ENCODE measurements at regions not wholly inside any gene's neighbourhood (a gene's known extent, or its start where the extent isn't known, plus 50 kb on each side); places are given as distances from the start of the nearest gene placed in this dataset.

GRCh38 chr15:35197754-35198153, 112.7 kb upstream of the NANOGP8 start:
- Histone ChIP-seq H3K36me3 (ENCODE audit: control insufficient read depth, insufficient read depth, low read length) (no peaks in the 10 kb centered on the region), H3K4me1 (ENCODE audit: control insufficient read depth, extremely low read depth, insufficient read depth, low read length) (no peaks in the 10 kb centered on the region), H3K4me3 (replicated peaks in 1 of 4; ENCODE audit: control extremely low read depth in 1 of 4, insufficient read depth in 1 of 4, low read depth in 3 of 4, low read length in 4 of 4) (no peak overlapping the region), H3K79me2 (ENCODE audit: control insufficient read depth, insufficient read depth, low read length) (no peaks in the 10 kb centered on the region), H3K9ac (ENCODE audit: insufficient read depth, low read length) (no peak overlapping the region), H2AFZ (ENCODE audit: low read length) (no peak overlapping the region), H3K9me3 (ENCODE audit: control insufficient read depth, insufficient read depth, low read depth, low read length) (no peaks in the 10 kb centered on the region), H3K4me2 (ENCODE audit: extremely low read depth, insufficient read depth, low read length) (no peak overlapping the region), H3K27me3 (ENCODE audit: control insufficient read depth, insufficient read depth, low read length) (no peaks in the 10 kb centered on the region), H4K20me1 (ENCODE audit: control insufficient read depth, extremely low read depth, insufficient read depth, low read length) (no peaks in the 10 kb centered on the region), H3K27ac (ENCODE audit: insufficient read depth, low read length) (no peak overlapping the region)
- DNase-seq (ENCODE audit: low read depth in 2 of 2) = no peak
- TF ChIP-seq CTCF (conservative IDR thresholded peaks at IDR 0.05 in 1 of 2, IDR thresholded peaks at IDR 0.05 in 1 of 2; ENCODE audit: low read depth in 1 of 2, low read length in 2 of 2) (no peak), EZH2 (IDR thresholded peaks at IDR 0.05; ENCODE audit: low read length, missing control alignments) (no peak)

DNA sequence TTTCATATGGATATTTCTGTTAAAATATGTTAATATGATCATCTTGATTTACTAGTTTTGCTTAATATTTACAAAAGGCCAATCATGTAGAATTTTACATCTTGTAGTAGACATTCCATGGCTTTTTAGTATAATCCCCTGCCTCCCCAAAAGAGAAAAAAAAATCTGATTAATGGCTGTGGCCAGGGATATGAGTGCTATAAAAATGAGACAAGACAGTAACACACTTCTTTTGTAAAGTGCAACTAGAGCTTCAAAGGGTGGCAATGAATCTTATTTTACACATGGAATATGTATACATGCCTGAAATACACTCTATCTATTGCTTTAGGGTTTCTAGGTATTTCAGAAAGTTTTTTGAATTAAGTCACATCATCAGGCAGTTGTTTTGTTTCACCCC, 112.2 kb upstream of the NANOGP8 start:
- H3K4me3 ChIP-seq (replicated peaks in 1 of 4; ENCODE audit: control extremely low read depth in 1 of 4, insufficient read depth in 1 of 4, low read depth in 3 of 4, low read length in 4 of 4) = no peak overlapping the region
- no peaks in the 10 kb centered on the region for H4K20me1 ChIP-seq (ENCODE audit: control insufficient read depth, extremely low read depth, insufficient read depth, low read length)
- H3K79me2 ChIP-seq (ENCODE audit: control insufficient read depth, insufficient read depth, low read length) = no peaks in the 10 kb centered on the region
- no peak overlapping the region for H3K4me2 ChIP-seq (ENCODE audit: extremely low read depth, insufficient read depth, low read length)
- no peaks in the 10 kb centered on the region for H3K27me3 ChIP-seq (ENCODE audit: control insufficient read depth, insufficient read depth, low read length)
- no peak overlapping the region for H3K9ac ChIP-seq (ENCODE audit: insufficient read depth, low read length)
- no peak for TF ChIP-seq EZH2 (IDR thresholded peaks at IDR 0.05; ENCODE audit: low read length, missing control alignments)
- no peak for TF ChIP-seq CTCF (conservative IDR thresholded peaks at IDR 0.05 in 1 of 2, IDR thresholded peaks at IDR 0.05 in 1 of 2; ENCODE audit: low read depth in 1 of 2, low read length in 2 of 2)
- no peaks in the 10 kb centered on the region for H3K36me3 ChIP-seq (ENCODE audit: control insufficient read depth, insufficient read depth, low read length)
- H3K9me3 ChIP-seq (ENCODE audit: control insufficient read depth, insufficient read depth, low read depth, low read length) = no peaks in the 10 kb centered on the region
- no peak for DNase-seq (ENCODE audit: low read depth in 2 of 2)
- H3K27ac ChIP-seq (ENCODE audit: insufficient read depth, low read length) = no peak overlapping the region
- H3K4me1 ChIP-seq (ENCODE audit: control insufficient read depth, extremely low read depth, insufficient read depth, low read length) = no peaks in the 10 kb centered on the region
- no peak overlapping the region for H2AFZ ChIP-seq (ENCODE audit: low read length)

GRCh38 chr15:35196273-35196672, 111.2 kb upstream of the NANOGP8 start:
- Histone ChIP-seq H3K9me3 (ENCODE audit: control insufficient read depth, insufficient read depth, low read depth, low read length) (no peaks in the 10 kb centered on the region), H3K9ac (ENCODE audit: insufficient read depth, low read length) (no peak overlapping the region), H3K4me1 (ENCODE audit: control insufficient read depth, extremely low read depth, insufficient read depth, low read length) (no peaks in the 10 kb centered on the region), H3K4me2 (ENCODE audit: extremely low read depth, insufficient read depth, low read length) (no peak overlapping the region), H4K20me1 (ENCODE audit: control insufficient read depth, extremely low read depth, insufficient read depth, low read length) (no peaks in the 10 kb centered on the region), H3K79me2 (ENCODE audit: control insufficient read depth, insufficient read depth, low read length) (no peaks in the 10 kb centered on the region), H2AFZ (ENCODE audit: low read length) (no peak overlapping the region), H3K4me3 (replicated peaks in 1 of 4; ENCODE audit: control extremely low read depth in 1 of 4, insufficient read depth in 1 of 4, low read depth in 3 of 4, low read length in 4 of 4) (no peak overlapping the region), H3K36me3 (ENCODE audit: control insufficient read depth, insufficient read depth, low read length) (no peaks in the 10 kb centered on the region), H3K27me3 (ENCODE audit: control insufficient read depth, insufficient read depth, low read length) (no peaks in the 10 kb centered on the region), H3K27ac (ENCODE audit: insufficient read depth, low read length) (no peak overlapping the region)
- TF ChIP-seq EZH2 (IDR thresholded peaks at IDR 0.05; ENCODE audit: low read length, missing control alignments) (no peak), CTCF (conservative IDR thresholded peaks at IDR 0.05 in 1 of 2, IDR thresholded peaks at IDR 0.05 in 1 of 2; ENCODE audit: low read depth in 1 of 2, low read length in 2 of 2) (no peak)
- no peak for DNase-seq (ENCODE audit: low read depth in 2 of 2)
